GM19099 (cell line): ENCODE measurements at regions not wholly inside any gene's neighbourhood (a gene's known extent, or its start where the extent isn't known, plus 50 kb on each side); places are given as distances from the start of the nearest gene placed in this dataset.

ENCODE experiments used
- POLR2A ChIP-seq: IDR thresholded peaks from 3 replicates; pipeline ENCODE4 v1.6.1; 2011; ENCODE audit warnings: low read depth; ENCODE audit not compliant: insufficient read length; ENCODE audit errors: extremely low read depth

GRCh38 chr5:17802256-17802655 is 168.0 kb downstream of the TAF11L14 start:
- TF ChIP-seq POLR2A = no peak

- no peak for TF ChIP-seq POLR2A
Measured at GRCh38 chr5:17803971-17804370, 169.7 kb downstream of the TAF11L14 start.

GRCh38 chr5:17805227-17805825 is 171.1 kb downstream of the TAF11L14 start:
- TF ChIP-seq POLR2A = no peak

GRCh38 chr5:17806818-17807468 is 172.7 kb downstream of the TAF11L14 start:
- TF ChIP-seq POLR2A = no peak

- no peak for TF ChIP-seq POLR2A
Measured at GRCh38 chr5:17808566-17808965, 174.3 kb downstream of the TAF11L14 start.

GRCh38 chr5:17810734-17811133 is 176.5 kb downstream of the TAF11L14 start:
- TF ChIP-seq POLR2A = no peak

GRCh38 chr5:17813214-17813613 is 179.0 kb downstream of the TAF11L14 start:
- no peak for TF ChIP-seq POLR2A

GRCh38 chr5:17816505-17816904 is 182.2 kb downstream of the TAF11L14 start:
- TF ChIP-seq POLR2A = no peak

- TF ChIP-seq POLR2A = no peak
Measured at GRCh38 chr5:17816944-17817343, 182.7 kb downstream of the TAF11L14 start.

DNA sequence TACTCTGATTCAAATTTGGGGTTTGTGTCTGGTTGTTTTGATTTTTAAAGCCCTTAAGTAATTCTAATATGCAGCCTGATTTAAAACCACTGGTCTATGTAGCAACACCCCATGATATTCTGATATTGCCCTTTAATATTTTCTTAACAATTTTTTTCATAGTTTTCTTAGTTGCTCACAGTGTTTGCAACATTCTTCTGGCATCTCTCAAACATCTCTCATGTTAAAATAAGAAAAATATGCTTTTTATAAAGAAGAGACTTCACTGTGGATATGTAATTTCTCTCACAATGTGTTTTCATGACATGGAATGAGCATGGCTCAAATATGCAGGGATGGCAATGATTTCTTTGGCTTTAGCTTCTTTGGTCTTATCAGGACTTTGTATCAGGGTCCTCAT is 183.7 kb downstream of the TAF11L14 start:
- no peak for TF ChIP-seq POLR2A

DNA sequence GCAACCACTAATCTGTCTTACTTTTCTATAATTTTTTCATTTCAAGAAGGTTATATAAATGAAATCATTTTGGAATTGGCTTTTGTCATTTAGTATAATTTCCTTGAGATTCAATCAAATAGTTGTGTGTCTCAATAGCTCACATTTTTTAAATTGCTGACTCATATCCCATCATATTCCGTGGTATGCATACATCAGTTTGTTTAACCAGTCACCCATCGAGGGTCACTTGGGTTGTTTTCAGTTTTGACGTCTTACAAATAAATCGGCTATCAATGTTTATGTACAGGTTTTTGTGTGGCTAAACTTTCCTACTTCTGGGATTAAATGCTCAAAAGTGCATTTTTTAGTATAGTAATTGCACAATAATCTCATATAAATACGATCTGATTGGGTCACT is 185.5 kb downstream of the TAF11L14 start:
- no peak for TF ChIP-seq POLR2A

DNA sequence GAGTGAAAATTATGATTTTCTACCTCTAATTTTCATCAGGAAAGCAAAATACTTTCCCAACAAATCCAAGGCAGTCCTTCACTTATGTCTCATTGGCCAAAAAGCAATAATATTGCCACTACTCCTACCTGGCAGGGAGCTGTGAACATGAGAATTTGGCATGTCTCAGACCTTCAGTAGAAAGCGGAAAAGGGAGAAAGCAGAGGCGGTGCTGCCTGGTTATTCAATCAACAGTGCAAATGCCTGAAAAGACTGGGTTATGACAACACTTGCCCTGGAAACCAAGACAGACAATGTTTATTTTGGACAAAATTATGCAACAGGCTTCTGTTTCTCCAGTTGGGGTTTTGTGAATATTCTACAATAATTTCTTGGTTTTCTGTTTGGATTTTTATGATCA is 194.4 kb downstream of the TAF11L14 start:
- TF ChIP-seq POLR2A = no peak

DNA sequence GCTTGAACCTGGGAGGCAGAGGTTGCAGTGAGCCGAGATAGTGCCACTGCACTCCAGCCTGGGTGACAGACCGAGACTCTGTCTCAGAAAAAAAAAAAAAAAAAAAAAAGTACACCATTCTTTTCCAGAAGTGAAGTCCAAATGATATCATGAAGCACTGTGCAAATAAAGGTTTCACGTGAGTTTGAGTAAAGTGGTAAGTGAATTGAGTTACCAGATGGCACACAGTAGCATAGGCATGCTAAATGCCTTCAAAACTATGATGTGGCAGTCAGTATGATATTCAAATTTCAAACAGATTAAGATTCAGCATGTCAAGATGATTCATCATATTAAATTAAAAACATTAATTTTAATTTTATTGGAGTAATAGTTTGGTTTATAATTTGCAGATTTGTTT is 195.2 kb downstream of the TAF11L14 start:
- no peak for TF ChIP-seq POLR2A

DNA sequence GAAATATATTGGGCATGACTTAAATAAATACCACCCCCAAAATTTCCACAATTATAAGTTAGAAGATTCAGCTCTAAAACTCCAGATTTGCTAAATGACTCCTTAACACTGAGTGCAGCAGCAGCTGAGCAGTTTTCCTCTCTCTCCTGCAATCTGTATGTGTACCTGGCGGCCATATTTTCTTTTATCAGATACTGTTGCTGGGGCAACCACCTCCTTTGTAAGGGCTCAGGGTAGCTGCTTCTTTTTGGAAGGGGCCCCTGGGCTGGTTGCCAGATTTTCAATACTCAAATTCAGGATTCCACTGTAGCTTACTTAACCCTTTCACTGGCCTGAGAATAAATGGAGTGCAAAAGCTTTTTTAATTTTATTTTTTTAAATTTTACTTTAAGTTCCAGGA is 197.0 kb downstream of the TAF11L14 start:
- TF ChIP-seq POLR2A = no peak

DNA sequence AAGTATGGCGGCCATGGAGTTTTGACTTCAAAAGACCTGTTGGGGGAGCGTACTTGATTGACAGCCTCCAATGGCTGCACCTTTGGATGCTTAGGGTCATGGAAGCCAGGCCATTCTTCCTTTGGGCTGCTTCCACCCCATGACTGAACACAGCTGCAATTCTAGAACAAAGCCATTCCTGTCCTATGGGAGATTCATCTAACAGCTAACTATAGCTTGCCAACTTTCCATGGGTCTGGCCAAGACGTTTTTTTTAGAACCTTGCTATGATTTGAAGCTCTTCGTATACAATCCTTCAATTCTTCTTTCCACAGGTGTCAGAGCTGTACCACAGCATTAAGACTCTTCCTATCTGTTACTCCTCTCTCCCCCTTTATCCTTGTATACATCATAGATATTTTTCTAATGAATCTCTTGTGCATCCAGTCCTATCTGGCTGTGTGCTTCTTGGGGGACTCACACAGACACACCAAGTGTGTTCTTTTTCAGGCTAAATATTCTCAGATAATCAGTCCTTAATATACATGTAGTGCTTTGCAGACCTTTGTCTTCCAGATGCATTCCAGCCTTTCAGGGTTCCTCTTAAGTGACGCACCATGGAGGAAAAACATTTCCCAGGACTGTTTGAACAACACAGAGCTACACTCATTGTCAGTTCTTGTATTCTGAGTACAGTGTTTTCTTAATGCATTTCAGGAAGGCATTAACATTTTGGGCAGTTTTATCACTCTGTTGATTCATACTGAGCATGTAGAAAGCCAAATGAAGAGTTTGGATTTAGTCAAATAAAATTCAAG is 198.9 kb downstream of the TAF11L14 start:
- no peak for TF ChIP-seq POLR2A

DNA sequence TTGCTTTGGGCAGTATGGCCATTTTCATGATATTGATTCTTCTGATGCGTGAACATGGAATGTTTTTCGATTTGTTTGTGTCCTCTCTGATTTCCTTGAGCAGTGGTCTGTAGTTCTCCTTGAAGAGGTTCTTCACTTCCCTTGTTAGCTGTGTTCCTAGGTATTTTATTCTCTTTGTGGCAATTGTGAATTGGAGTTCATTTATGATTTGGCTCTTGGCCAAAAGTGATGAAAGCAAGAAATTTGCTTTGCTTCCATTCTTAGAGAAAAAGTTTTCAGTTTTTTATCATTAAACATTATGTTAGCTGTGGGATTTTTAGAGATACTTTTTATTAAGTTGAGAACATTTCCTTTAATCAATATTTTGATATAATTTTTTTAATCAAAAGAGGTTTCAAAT is 203.5 kb downstream of the TAF11L14 start:
- TF ChIP-seq POLR2A = no peak
